RWPE1 (cell line): ENCODE measurements at regions not wholly inside any gene's neighbourhood (a gene's known extent, or its start where the extent isn't known, plus 50 kb on each side); places are given as distances from the start of the nearest gene placed in this dataset.
A peak's percentile ranks its signal among the peaks of the same experiment; 100 is the strongest.

ENCODE experiments used
- CTCF ChIA-PET: fragments of 350-600 bp; sonication (Branson Sonifier 250); formaldehyde crosslinking; extraction: SDS; loops from one replicate; lab custom pipeline; 2021; lab: Yijun Ruan, JAX
- POLR2A ChIA-PET: fragments of 400-600 bp; formaldehyde crosslinking; extraction: SDS; loops from one replicate; lab custom pipeline; 2020; ENCODE audit warnings: antibody characterized with exemption; ENCODE audit not compliant: low non-redundant PET; lab: Yijun Ruan, JAX
- DNase-seq: peaks from one replicate; pipeline ENCODE4 v3.0.0; 2012; ENCODE audit warnings: low spot score
- H3K27ac ChIP-seq: fragments of 450-650 bp; 2 replicates; pipeline ENCODE4 v1.5.1; 2017
- CTCF ChIP-seq: fragments of 450-650 bp; conservative IDR thresholded peaks from 2 replicates; pipeline ENCODE4 v1.5.1; 2017; ENCODE audit warnings: low read depth, mild to moderate bottlenecking

GRCh38 chr15:69648775-69649735 lies 196.4 kb downstream of the RPLP1 start:
- POLR2A ChIA-PET: no interaction called here
- no peak overlapping the region for H3K27ac ChIP-seq
- CTCF ChIA-PET: no interaction called here
- DNase-seq: peak; percentile 26
- no peak for TF ChIP-seq CTCF

- TF ChIP-seq CTCF: no peak
- ChIA-PET CTCF (interaction anchor here (0.7 kb wide), 1 partner anchor 61 kb away, joined by 3 read pairs; no protein-coding TSS in a partner anchor), POLR2A (no interaction called here)
- DNase-seq: no peak
- H3K27ac ChIP-seq: no peak overlapping the region
These were observed 199.7 kb downstream of the RPLP1 start for GRCh38 chr15:69652293-69652692.

GRCh38 chr15:69652751-69653305 lies 200.2 kb downstream of the RPLP1 start:
- CTCF ChIA-PET: interaction anchor here (0.7 to 0.8 kb wide), 2 partner anchors 60 to 98 kb away, joined by 3 to 4 read pairs; no protein-coding TSS in a partner anchor
- POLR2A ChIA-PET: no interaction called here
- no peak overlapping the region for H3K27ac ChIP-seq
- DNase-seq: no peak
- TF ChIP-seq CTCF: no peak

DNA sequence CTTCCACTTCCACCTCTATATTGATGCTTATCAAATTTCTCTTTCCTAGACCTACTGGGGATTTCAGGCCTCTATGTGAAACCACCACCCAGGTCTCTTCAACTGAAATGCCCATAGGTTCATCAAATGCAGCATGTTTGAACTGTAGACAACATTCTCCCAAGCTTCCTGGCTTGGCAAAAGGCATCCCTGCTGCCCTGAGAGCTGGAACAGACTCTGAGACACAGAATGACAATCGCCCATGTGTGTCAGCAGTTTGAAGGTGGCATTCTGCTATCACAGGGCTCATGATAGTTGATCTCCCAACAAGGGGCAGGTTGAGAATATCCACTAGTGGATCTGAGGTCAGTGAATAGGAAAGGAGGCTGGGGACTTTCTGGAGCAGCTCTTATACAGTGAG lies 200.7 kb downstream of the RPLP1 start:
- DNase-seq: no peak
- no peak overlapping the region for H3K27ac ChIP-seq
- CTCF ChIA-PET: interaction anchor here (0.8 kb wide), 1 partner anchor 98 kb away, joined by 4 read pairs; no protein-coding TSS in a partner anchor
- TF ChIP-seq CTCF: no peak
- POLR2A ChIA-PET: no interaction called here

DNA sequence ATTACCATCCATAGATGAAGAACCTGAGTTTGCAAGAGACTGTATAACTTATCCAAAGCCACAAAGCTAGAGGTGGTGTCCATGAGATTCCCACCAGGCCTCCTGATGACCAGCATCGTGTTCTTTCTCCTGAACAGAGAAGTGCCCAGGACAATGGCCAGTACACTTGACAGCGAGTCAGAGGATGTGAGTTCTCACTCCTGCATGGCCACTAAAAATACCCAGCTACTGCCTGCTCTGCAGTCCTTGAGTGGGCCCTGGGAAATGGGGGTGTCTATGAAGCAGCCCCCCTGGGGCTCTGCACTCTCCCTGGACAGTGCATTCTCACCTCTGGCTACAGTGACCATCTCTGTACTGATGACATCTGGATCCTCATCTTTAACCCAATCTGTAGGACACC lies 201.2 kb downstream of the RPLP1 start:
- POLR2A ChIA-PET: no interaction called here
- no peak for TF ChIP-seq CTCF
- CTCF ChIA-PET: no interaction called here

GRCh38 chr15:69656271-69657030 lies 203.8 kb downstream of the RPLP1 start:
- no peak for DNase-seq
- H3K27ac ChIP-seq: no peak overlapping the region
- CTCF ChIA-PET: no interaction called here
- no peak for TF ChIP-seq CTCF
- POLR2A ChIA-PET: no interaction called here

More for the DNA sequence above, 201.2 kb downstream of the RPLP1 start:
- DNase-seq: no peak
- H3K27ac ChIP-seq: no peak overlapping the region
